Uterus (tissue), 2 donors: ENCODE measurements at regions not wholly inside any gene's neighbourhood (a gene's known extent, or its start where the extent isn't known, plus 50 kb on each side); places are given as distances from the start of the nearest gene placed in this dataset.

Experiments used
- POLR2A ChIP-seq, 2 donors: fragments of 450-650 bp; IDR thresholded peaks; one replicate each; pipeline ENCODE4 v1.6.1; 2016; ENCODE audit warnings: antibody characterized with exemption in 2 of 2, mild to moderate bottlenecking in 1 of 2, moderate library complexity in 1 of 2
- TF ChIP-seq, protein P1 (sequence below), 4 experiments: fragments of 200-600 bp in 2 of 4; fragments of 450-650 bp in 2 of 4; sonication (generic) in 2 of 4; IDR thresholded peaks; one replicate each; pipeline ENCODE4 v1.5.1; 2016 to 2019; ENCODE audit warnings: antibody characterized with exemption in 4 of 4, mild to moderate bottlenecking in 2 of 4, moderate library complexity in 1 of 4

DNA sequence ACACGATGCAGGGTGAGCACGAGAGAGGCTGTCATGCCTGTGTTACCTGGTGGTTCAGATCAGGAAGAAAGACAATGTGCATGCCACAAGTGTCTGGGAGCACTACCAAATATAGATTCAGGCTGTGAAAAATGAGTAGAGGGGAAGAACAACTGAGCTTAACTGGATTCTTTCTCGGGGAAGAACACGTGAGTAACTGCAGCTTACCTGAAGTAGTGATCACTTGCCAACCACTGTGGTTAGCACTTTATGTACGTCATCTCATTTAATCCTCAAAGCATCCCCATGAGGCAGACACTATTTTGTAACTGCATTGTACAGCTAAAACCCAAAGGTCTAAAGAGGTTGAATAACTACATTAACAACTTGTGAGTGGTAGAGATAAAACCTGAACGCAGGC lies 746.2 kb downstream of the TUSC7 start:
- TF ChIP-seq, protein P1, sequence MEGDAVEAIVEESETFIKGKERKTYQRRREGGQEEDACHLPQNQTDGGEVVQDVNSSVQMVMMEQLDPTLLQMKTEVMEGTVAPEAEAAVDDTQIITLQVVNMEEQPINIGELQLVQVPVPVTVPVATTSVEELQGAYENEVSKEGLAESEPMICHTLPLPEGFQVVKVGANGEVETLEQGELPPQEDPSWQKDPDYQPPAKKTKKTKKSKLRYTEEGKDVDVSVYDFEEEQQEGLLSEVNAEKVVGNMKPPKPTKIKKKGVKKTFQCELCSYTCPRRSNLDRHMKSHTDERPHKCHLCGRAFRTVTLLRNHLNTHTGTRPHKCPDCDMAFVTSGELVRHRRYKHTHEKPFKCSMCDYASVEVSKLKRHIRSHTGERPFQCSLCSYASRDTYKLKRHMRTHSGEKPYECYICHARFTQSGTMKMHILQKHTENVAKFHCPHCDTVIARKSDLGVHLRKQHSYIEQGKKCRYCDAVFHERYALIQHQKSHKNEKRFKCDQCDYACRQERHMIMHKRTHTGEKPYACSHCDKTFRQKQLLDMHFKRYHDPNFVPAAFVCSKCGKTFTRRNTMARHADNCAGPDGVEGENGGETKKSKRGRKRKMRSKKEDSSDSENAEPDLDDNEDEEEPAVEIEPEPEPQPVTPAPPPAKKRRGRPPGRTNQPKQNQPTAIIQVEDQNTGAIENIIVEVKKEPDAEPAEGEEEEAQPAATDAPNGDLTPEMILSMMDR (IDR thresholded peaks at IDR 0.05): no peak
- no peak for TF ChIP-seq POLR2A (IDR thresholded peaks at IDR 0.05)
